Choroid plexus epithelial cell (primary cell): ENCODE measurements at regions not wholly inside any gene's neighbourhood (a gene's known extent, or its start where the extent isn't known, plus 50 kb on each side); places are given as distances from the start of the nearest gene placed in this dataset.

ENCODE experiments used
- DNase-seq: peaks from one replicate; pipeline ENCODE4 v3.0.0-alpha.2; 2010; ENCODE audit warnings: low read depth
- H3K4me3 ChIP-seq: 2 replicates; pipeline ENCODE4 v1.5.1; 2011; ENCODE audit warnings: low read depth, mild to moderate bottlenecking, control low read depth, low read length, moderate library complexity
- CTCF ChIP-seq: conservative IDR thresholded peaks from 2 replicates; pipeline ENCODE4 v1.5.1; 2011; ENCODE audit warnings: low read depth, mild to moderate bottlenecking, control low read depth, inconsistent platforms, low read length, moderate library complexity

- no peak overlapping the region for H3K4me3 ChIP-seq
- no peak for TF ChIP-seq CTCF
- no peak for DNase-seq
Observed at GRCh38 chr2:14872779-14873325, 240.3 kb downstream of the LRATD1 start.

- no peak for TF ChIP-seq CTCF
- DNase-seq, result no peak
- no peak overlapping the region for H3K4me3 ChIP-seq
Observed at GRCh38 chr2:14881651-14882327, 249.3 kb downstream of the LRATD1 start.

- H3K4me3 ChIP-seq, result no peak overlapping the region
- no peak for DNase-seq
- TF ChIP-seq CTCF, result no peak
Observed at GRCh38 chr2:14884651-14885050, 252.1 kb downstream of the LRATD1 start.

GRCh38 chr2:14891546-14891945 lies 259.0 kb downstream of the LRATD1 start:
- DNase-seq, result no peak
- no peak for TF ChIP-seq CTCF
- H3K4me3 ChIP-seq, result no peak overlapping the region

- no peak for TF ChIP-seq CTCF
- DNase-seq, result no peak
- H3K4me3 ChIP-seq, result no peak overlapping the region
Observed at GRCh38 chr2:14896330-14897030, 264.0 kb downstream of the LRATD1 start.

GRCh38 chr2:14899621-14900414 lies 267.3 kb downstream of the LRATD1 start:
- no peak for TF ChIP-seq CTCF
- DNase-seq, result no peak
- H3K4me3 ChIP-seq, result no peak overlapping the region
